ENCODE measurements at regions not wholly inside any gene's neighbourhood (a gene's known extent, or its start where the extent isn't known, plus 50 kb on each side); places are given as distances from the start of the nearest gene placed in this dataset.

- H3K27ac ChIP-seq (ENCODE audit: low read depth in 1 of 2, low read length in 2 of 2): no peak overlapping the region
- intact Hi-C loops (cut with DNase I, micrococcal nuclease): no loop called here
- H3K4me1 ChIP-seq (ENCODE audit: insufficient read depth, low read length): no peaks in the 10 kb centered on the region
- Mint-ChIP-seq H3K4me3 (no peak overlapping the region), H3K27ac (no peak overlapping the region), H3K9me3 (no peaks in the 10 kb centered on the region), H3K4me1 (ENCODE audit: low read depth) (no peaks in the 10 kb centered on the region), H3K27me3 (no peaks in the 10 kb centered on the region), H3K36me3 (ENCODE audit: low read depth) (no peaks in the 10 kb centered on the region)
- no peaks in the 10 kb centered on the region for H3K9me3 ChIP-seq (ENCODE audit: control insufficient read depth in 1 of 2, insufficient read depth in 1 of 2, low read length in 2 of 2)
- H3K4me3 ChIP-seq (ENCODE audit: low read length): no peak overlapping the region
- no peak for DNase-seq
- no peaks in the 10 kb centered on the region for H3K27me3 ChIP-seq (ENCODE audit: control insufficient read depth in 1 of 2, insufficient read depth in 2 of 2, low read length in 2 of 2)
- POLR2A ChIA-PET: no interaction called here
- no peak for TF ChIP-seq CTCF (IDR thresholded peaks at IDR 0.05)
- CTCF ChIA-PET: no interaction called here
- H3K36me3 ChIP-seq (ENCODE audit: insufficient read depth, low read length): no peaks in the 10 kb centered on the region
- ATAC-seq (ENCODE audit: poor library complexity): no peak
Measured at GRCh38 chr7:145293228-145293701, 457.4 kb upstream of the TPK1 start.

GRCh38 chr7:145289384-145289783, 453.5 kb upstream of the TPK1 start:
- no peak for TF ChIP-seq CTCF (IDR thresholded peaks at IDR 0.05)
- no peak overlapping the region for H3K27ac ChIP-seq (ENCODE audit: low read depth in 1 of 2, low read length in 2 of 2)
- H3K36me3 ChIP-seq (ENCODE audit: insufficient read depth, low read length): no peaks in the 10 kb centered on the region
- Mint-ChIP-seq H3K4me3 (no peak overlapping the region), H3K36me3 (ENCODE audit: low read depth) (no peaks in the 10 kb centered on the region), H3K4me1 (ENCODE audit: low read depth) (no peaks in the 10 kb centered on the region), H3K27me3 (no peaks in the 10 kb centered on the region), H3K9me3 (no peaks in the 10 kb centered on the region), H3K27ac (no peak overlapping the region)
- no peak for DNase-seq
- H3K4me3 ChIP-seq (ENCODE audit: low read length): no peak overlapping the region
- no peaks in the 10 kb centered on the region for H3K4me1 ChIP-seq (ENCODE audit: insufficient read depth, low read length)
- no peaks in the 10 kb centered on the region for H3K27me3 ChIP-seq (ENCODE audit: control insufficient read depth in 1 of 2, insufficient read depth in 2 of 2, low read length in 2 of 2)
- intact Hi-C loops (cut with DNase I, micrococcal nuclease): no loop called here
- CTCF ChIA-PET: interaction anchor here (1.8 kb wide), 1 partner anchor 17 kb away, joined by 4 read pairs; no protein-coding TSS in a partner anchor
- ATAC-seq (ENCODE audit: poor library complexity): no peak
- POLR2A ChIA-PET: no interaction called here
- no peaks in the 10 kb centered on the region for H3K9me3 ChIP-seq (ENCODE audit: control insufficient read depth in 1 of 2, insufficient read depth in 1 of 2, low read length in 2 of 2)

- CTCF ChIA-PET: no interaction called here
- Mint-ChIP-seq H3K27me3 (no peaks in the 10 kb centered on the region), H3K4me3 (no peak overlapping the region), H3K9me3 (peaks cover 18% of the 10 kb centered on the region), H3K27ac (no peak overlapping the region), H3K4me1 (ENCODE audit: low read depth) (no peaks in the 10 kb centered on the region), H3K36me3 (ENCODE audit: low read depth) (no peaks in the 10 kb centered on the region)
- no peak for TF ChIP-seq CTCF (IDR thresholded peaks at IDR 0.05)
- POLR2A ChIA-PET: no interaction called here
- no peaks in the 10 kb centered on the region for H3K27me3 ChIP-seq (ENCODE audit: control insufficient read depth in 1 of 2, insufficient read depth in 2 of 2, low read length in 2 of 2)
- H3K27ac ChIP-seq (ENCODE audit: low read depth in 1 of 2, low read length in 2 of 2): no peak overlapping the region
- H3K4me3 ChIP-seq (ENCODE audit: low read length): no peak overlapping the region
- H3K36me3 ChIP-seq (ENCODE audit: insufficient read depth, low read length): no peaks in the 10 kb centered on the region
- intact Hi-C loops (cut with DNase I, micrococcal nuclease): no loop called here
- no peak for DNase-seq
- ATAC-seq (ENCODE audit: poor library complexity): no peak
- no peaks in the 10 kb centered on the region for H3K4me1 ChIP-seq (ENCODE audit: insufficient read depth, low read length)
- no peaks in the 10 kb centered on the region for H3K9me3 ChIP-seq (ENCODE audit: control insufficient read depth in 1 of 2, insufficient read depth in 1 of 2, low read length in 2 of 2)
Measured at GRCh38 chr7:145276118-145276517, 440.3 kb upstream of the TPK1 start.
